ENCODE measurements at regions not wholly inside any gene's neighbourhood (a gene's known extent, or its start where the extent isn't known, plus 50 kb on each side); places are given as distances from the start of the nearest gene placed in this dataset.

DNA sequence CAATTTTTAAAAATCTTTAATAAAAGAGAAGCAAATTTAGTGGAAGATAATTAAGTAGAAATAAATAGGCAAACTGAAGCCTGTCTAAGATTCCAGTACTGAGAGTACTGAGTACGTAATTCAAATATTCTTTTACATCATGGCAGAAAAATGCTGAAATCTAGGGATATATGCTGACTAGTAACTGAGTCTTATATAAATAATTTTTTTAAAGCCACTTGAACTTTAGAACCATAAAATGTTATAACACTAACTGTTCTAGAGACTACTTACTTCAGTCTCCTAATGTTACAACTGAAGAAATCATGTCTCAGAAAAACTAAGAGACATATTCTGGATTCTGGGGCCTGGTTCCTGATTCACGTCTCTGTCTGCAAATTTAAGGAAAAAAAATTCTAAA, 230.6 kb upstream of the PLEKHG7 start:
- TF ChIP-seq EZH2 (optimal IDR thresholded peaks at IDR 0.05; ENCODE audit: low read depth, low read length) (no peak), CTCF (IDR thresholded peaks at IDR 0.05; ENCODE audit: low read length) (no peak), EZH2phosphoT487 (IDR thresholded peaks at IDR 0.05; ENCODE audit: low read length) (no peak)
